NCI-H128 (cell line): ENCODE measurements at regions not wholly inside any gene's neighbourhood (a gene's known extent, or its start where the extent isn't known, plus 50 kb on each side); places are given as distances from the start of the nearest gene placed in this dataset.
"Not testable (repeated sequence)": the region's sequence is repeated elsewhere in the genome, so short reads cannot be mapped to it uniquely, and the experiment has no call there.

ENCODE experiments used
- DNase-seq: peaks from one replicate; lab custom pipeline; 2025; ENCODE audit not compliant: unreplicated experiment; lab: John Stamatoyannopoulos, UW

DNA sequence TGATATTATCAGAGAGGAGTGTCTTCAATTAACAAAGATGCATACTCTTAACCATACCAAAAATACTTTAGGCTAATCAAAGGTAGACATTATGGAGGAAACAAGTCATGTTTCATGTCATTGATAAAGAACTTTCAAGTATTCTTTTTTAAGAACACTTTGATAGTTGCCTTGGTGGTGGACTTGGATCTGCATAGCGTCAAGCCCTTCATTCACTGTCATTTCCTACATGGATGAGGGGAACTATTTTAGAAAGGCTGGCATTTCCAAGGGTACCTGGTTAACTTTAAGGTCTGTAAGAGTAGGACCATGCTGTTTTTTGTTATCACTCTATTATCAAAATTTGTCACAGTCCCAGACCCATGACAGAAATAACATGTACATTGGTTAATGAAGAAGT is 622.5 kb downstream of the PKHD1 start:
- no peak for DNase-seq

DNA sequence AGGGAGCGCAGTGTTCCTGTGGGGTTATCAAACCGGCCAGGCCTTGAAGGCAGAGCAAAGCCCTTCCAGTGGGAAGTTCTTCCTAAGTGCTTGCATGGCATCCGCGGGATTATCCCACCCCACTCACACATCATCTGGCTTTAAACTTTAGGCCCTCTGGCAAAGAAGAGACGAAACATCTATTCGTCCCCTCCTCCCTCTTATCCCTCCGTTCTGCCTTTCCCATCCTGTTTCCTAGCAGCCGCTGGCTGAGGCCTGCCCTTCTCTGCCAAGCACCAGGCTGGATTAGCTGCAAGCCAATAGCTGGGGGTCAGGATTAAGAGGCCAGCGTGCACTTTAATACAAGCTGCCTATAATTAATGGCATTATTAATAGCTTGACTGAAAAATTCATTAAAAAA is 621.0 kb downstream of the PKHD1 start:
- no peak for DNase-seq

GRCh38 chr6:51467231-51467952 is 620.0 kb downstream of the PKHD1 start:
- DNase-seq: no peak

- no peak for DNase-seq
Observed at GRCh38 chr6:51468704-51469103, 618.7 kb downstream of the PKHD1 start.

GRCh38 chr6:51472745-51473487 is 614.5 kb downstream of the PKHD1 start:
- no peak for DNase-seq

GRCh38 chr6:51474022-51474975 is 613.1 kb downstream of the PKHD1 start:
- DNase-seq: no peak

- DNase-seq: no peak
Observed at GRCh38 chr6:51477711-51478311, 609.6 kb downstream of the PKHD1 start.

DNA sequence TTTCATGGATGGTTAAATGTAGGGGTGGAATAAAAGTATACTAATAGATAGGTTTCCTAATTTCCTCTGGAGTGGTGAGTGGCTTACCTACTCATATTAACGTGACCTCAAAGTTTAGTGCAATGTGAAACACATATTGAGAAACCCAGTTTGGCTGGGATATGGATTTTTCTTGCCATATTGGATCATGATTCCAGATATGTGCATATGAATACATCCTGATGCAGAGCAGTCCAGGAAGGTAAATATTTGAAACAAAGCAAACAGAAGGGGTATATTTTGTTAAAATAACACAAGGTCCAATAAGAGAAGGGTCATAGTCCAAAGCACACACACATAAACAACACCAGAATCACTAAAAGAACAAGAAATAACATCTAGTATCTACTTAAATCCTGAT is 608.1 kb downstream of the PKHD1 start:
- DNase-seq: no peak

DNA sequence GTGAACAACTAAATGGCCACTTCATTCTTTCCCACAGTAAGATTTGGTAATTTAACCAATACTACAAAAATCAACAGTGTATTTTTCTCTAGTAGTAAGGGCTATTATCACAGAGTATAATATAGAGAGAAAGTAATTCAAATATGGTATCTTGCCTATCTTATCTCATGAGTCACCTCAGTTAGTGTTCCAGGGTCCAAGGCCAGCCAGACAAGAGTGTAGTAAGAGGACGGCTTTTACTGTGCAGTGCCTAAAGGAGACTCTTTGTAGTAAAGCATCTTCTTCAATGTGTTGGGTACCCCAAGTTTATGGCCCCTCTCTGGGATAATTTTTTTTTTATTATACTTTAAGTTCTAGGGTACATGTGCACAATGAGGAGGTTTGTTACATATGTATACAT is 607.4 kb downstream of the PKHD1 start:
- DNase-seq: no peak

GRCh38 chr6:51485869-51486268 is 601.5 kb downstream of the PKHD1 start:
- DNase-seq: not testable (repeated sequence)

DNA sequence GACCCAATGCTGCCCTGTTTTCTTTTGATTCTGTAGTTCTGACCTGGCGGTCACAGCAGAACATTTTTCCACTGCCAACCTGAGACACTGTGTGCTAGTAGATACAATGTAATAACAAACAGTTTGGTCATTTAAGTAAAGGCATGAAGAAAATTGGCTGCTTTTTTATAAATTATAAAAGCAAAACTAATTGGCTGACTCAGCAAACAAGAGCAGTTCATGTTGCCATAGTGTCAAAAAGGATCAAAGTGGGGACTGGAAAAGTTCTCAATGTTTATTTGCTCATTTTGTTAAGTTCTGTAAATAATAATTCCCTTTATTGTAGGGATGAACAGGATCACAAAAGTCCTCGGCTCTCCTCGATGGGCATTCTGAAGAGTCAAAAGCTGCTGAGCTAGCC is 599.5 kb downstream of the PKHD1 start:
- DNase-seq: no peak

DNA sequence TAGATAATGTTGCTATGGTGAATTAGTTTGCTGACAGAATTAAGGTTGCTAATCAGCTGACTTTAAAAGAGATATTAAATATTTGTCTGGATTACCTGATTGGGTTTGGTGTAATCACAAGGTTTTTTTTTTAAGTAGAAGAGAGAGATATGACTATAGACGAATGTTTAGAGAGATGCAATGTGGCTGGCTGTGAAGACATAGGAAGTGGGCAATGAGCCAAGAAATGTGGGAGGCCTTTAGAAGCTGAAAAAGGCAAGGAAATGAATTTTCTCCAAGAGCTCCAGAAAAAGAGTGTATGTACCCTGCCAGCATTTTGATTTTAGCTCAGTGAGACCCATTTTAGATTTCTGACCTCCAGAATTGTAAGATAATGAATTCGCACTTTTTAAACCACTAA is 598.3 kb downstream of the PKHD1 start:
- no peak for DNase-seq

DNA sequence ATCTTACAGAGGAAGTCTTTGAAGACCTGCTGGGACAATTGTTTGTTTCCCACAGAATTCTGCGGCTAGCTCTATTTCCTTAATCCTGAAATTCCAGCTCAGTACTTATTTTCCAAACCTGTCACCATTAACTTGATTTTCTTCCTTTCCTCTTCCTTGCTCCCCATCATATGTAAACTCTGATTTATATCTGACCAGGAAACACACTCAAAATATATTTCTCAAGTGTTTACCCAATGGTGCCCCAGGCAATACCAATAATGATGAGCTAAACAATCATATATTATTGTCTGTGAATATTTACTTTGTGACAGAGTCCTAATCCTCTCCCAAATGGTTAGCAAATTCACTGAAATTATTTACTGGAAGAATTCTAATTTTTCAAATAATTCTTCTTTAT is 597.3 kb downstream of the PKHD1 start:
- no peak for DNase-seq

DNA sequence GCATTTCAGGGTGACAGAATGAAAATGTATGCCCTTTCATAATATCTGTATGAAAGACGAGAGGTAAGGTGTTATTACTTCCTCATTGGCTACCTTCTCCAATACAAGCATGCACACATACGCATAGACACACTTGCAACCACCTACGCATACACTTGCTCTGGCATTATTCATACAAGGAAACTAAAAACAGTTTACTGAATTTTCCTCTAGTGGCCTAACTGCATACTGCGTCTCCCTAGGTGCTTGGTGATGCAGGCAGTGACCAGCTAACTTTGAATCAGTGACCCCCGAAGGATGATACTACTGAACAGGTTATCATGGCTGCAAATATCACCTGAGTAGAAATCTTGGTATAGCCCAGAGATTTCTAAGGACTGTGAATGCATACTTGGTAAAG is 593.1 kb downstream of the PKHD1 start:
- DNase-seq: no peak

DNA sequence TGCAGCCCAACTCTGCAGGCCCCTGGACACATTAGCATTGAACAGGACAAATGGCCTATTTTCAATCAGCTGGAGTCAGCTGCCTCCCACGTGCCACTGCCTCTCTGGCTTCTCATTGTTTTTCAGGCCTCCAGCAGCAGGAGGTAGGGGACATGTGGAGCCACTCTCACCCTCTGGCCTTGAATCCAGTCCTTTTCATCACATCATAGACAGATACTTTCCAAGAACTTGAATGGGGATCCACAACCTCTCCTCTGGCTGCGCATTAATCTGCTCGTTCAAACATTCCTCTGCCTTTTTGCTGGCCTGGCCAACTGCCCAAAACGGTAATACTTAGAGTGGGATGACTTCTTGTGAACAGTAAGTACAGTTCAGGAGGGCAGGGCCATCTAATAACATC is 592.3 kb downstream of the PKHD1 start:
- no peak for DNase-seq

DNA sequence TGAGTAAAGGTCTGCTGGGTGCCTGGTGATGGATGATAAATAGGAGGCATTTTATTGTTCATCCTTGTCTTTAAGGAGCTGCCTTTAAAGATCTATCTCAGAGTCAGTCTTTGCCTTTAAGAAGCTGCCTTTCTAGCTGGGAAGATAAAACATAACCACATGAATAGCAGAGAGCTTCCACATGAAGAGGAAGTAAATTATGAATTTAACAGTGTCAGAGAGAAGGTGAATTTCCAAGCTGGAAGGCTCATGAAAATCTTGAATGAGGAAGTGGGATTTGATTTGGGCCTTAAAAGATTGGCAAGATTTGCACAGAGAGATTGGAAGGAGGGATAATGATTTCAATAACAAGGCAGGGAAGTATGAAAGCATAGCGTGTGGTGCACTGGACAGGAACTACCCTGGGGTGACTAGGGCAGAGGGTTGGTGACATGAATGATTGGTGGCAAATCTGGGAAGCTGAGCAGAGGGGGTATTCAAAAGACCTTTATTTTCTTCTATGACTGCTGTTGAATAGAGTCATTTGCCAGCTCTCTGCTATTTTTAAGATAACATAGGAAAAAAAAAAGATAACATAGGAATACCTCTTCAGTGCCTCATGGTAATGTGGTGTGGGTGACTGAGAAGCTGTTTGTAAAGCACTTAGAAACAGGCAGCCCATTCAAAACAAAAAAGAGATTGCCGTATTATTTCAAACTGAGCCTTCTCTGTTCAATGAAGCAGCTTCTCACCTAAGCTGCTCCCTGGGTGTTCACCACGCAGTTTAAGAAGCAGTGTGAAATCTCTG is 591.6 kb downstream of the PKHD1 start:
- no peak for DNase-seq

GRCh38 chr6:51502996-51503395 is 584.4 kb downstream of the PKHD1 start:
- no peak for DNase-seq

DNA sequence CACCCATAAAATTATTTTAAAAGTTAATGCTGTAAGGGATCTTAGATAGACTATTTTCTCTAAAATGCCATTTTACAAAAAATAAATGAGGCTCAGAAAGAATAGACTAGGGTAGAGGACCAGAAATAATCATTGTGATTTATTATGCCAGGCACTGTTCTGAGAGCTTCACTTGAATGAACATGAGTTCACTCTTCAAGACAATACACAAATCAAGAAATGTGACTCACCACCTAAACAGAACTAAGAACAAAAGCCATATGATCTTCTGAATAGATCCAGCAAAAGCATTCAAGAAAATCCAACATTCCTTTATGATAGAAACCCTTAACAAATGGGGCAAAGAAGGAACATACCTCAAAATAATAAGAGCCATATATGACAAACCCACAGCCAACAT is 582.0 kb downstream of the PKHD1 start:
- DNase-seq: no peak

GRCh38 chr6:51509597-51509996 is 577.8 kb downstream of the PKHD1 start:
- no peak for DNase-seq

GRCh38 chr6:51511081-51511480 is 576.3 kb downstream of the PKHD1 start:
- DNase-seq: no peak
